ENCODE measurements at regions not wholly inside any gene's neighbourhood (a gene's known extent, or its start where the extent isn't known, plus 50 kb on each side); places are given as distances from the start of the nearest gene placed in this dataset.

DNA sequence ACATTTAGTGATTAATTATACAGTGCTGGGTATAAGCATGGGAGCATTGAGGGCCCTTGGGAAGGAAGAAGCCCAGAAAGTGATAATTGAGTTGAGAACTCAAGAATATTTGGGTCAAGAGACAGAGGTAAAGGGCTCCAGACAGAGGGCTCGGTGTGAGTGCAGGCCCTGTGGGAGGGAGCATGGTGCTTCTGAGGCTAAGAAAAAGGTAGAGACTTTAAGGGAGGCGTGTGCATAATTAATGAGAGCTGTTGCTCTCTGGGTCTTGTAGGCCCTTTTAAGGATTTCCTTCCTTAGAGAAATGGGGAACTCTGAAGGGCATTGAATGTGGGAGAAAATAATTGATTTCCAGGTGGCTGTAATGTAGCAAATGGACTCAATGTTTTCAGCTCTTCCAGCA lies 735.0 kb upstream of the POU3F3 start:
- Histone ChIP-seq H3K9ac (ENCODE audit: low read length) (no peak overlapping the region), H3K4me3 (ENCODE audit: low read length) (no peak overlapping the region), H3K36me3 (replicated peaks; ENCODE audit: insufficient read depth, low read length) (no peaks in the 10 kb centered on the region), H3K4me1 (ENCODE audit: low read length) (no peaks in the 10 kb centered on the region), H2AFZ (ENCODE audit: low read length) (no peak overlapping the region), H3K9me2 (replicated peaks; ENCODE audit: insufficient read depth, low read length) (no peaks in the 10 kb centered on the region), H3K9me3 (replicated peaks; ENCODE audit: insufficient read depth, low read length) (no peaks in the 10 kb centered on the region), H3K27ac (ENCODE audit: low read length) (no peak overlapping the region), H3K4me2 (ENCODE audit: low read depth, low read length) (no peak overlapping the region), H3F3A (ENCODE audit: insufficient read depth, low read length) (no peaks in the 10 kb centered on the region), H3K79me2 (ENCODE audit: low read length) (no peaks in the 10 kb centered on the region), H3K27me3 (replicated peaks; ENCODE audit: insufficient read depth, low read length) (no peaks in the 10 kb centered on the region), H4K20me1 (ENCODE audit: insufficient read depth, low read length) (no peaks in the 10 kb centered on the region)
- DNase-seq: no peak
- no peak for TF ChIP-seq EZH2phosphoT487 (IDR thresholded peaks at IDR 0.05; ENCODE audit: low read length)
- TF ChIP-seq, protein P1, sequence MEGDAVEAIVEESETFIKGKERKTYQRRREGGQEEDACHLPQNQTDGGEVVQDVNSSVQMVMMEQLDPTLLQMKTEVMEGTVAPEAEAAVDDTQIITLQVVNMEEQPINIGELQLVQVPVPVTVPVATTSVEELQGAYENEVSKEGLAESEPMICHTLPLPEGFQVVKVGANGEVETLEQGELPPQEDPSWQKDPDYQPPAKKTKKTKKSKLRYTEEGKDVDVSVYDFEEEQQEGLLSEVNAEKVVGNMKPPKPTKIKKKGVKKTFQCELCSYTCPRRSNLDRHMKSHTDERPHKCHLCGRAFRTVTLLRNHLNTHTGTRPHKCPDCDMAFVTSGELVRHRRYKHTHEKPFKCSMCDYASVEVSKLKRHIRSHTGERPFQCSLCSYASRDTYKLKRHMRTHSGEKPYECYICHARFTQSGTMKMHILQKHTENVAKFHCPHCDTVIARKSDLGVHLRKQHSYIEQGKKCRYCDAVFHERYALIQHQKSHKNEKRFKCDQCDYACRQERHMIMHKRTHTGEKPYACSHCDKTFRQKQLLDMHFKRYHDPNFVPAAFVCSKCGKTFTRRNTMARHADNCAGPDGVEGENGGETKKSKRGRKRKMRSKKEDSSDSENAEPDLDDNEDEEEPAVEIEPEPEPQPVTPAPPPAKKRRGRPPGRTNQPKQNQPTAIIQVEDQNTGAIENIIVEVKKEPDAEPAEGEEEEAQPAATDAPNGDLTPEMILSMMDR (IDR thresholded peaks at IDR 0.05; ENCODE audit: low read length): no peak
- TF ChIP-seq EZH2 (optimal IDR thresholded peaks at IDR 0.05; ENCODE audit: low read depth, low read length): no peak

DNA sequence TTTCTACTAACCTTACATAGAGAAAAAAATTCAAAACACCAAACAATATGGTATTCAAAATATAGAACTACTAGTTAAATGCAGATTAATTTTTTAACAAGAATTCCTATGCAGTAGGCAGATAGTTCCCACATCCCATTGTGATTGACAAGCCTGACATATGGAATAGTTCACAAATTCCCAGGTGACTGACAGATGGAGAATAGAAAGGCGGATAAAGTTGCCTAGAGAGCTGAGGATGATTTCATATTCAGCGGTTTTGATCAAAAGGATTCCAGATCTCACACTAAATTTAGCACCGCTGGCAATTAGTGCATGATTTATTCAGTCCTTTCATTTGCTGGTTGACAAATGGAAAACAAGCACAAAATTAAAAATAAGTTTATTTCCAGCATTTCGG lies 733.7 kb upstream of the POU3F3 start:
- no peak overlapping the region for H3K4me2 ChIP-seq (ENCODE audit: low read depth, low read length)
- H3K27me3 ChIP-seq (replicated peaks; ENCODE audit: insufficient read depth, low read length): no peaks in the 10 kb centered on the region
- no peak overlapping the region for H3K27ac ChIP-seq (ENCODE audit: low read length)
- H2AFZ ChIP-seq (ENCODE audit: low read length): no peak overlapping the region
- no peak for TF ChIP-seq EZH2phosphoT487 (IDR thresholded peaks at IDR 0.05; ENCODE audit: low read length)
- TF ChIP-seq, protein P1 (IDR thresholded peaks at IDR 0.05; ENCODE audit: low read length): no peak
- TF ChIP-seq EZH2 (optimal IDR thresholded peaks at IDR 0.05; ENCODE audit: low read depth, low read length): no peak
- no peaks in the 10 kb centered on the region for H3K4me1 ChIP-seq (ENCODE audit: low read length)
- H3K9me3 ChIP-seq (replicated peaks; ENCODE audit: insufficient read depth, low read length): no peaks in the 10 kb centered on the region
- no peak for DNase-seq
- no peaks in the 10 kb centered on the region for H4K20me1 ChIP-seq (ENCODE audit: insufficient read depth, low read length)
- H3K79me2 ChIP-seq (ENCODE audit: low read length): no peaks in the 10 kb centered on the region
- no peaks in the 10 kb centered on the region for H3K9me2 ChIP-seq (replicated peaks; ENCODE audit: insufficient read depth, low read length)
- H3F3A ChIP-seq (ENCODE audit: insufficient read depth, low read length): no peaks in the 10 kb centered on the region
- H3K9ac ChIP-seq (ENCODE audit: low read length): no peak overlapping the region
- no peaks in the 10 kb centered on the region for H3K36me3 ChIP-seq (replicated peaks; ENCODE audit: insufficient read depth, low read length)
- H3K4me3 ChIP-seq (ENCODE audit: low read length): no peak overlapping the region

DNA sequence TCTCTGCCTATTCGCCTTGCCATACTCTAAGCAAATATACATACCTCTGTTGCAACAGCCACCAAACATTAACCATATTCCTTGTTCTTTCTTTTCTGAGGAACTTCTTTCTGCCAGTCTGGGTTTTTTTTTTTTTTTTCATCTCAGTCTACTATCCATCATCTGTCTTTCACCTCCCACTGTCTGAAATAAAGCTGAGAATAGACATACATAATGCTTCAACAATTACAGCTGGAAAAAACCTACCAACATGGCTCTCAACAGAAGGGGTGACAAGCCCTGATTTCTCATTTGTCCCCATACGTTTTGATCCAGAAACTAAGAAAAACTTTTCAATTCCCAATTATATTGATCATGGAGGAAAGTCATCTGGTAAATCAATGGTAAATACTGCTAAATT lies 728.8 kb upstream of the POU3F3 start:
- Histone ChIP-seq H4K20me1 (ENCODE audit: insufficient read depth, low read length) (no peaks in the 10 kb centered on the region), H3K79me2 (ENCODE audit: low read length) (no peaks in the 10 kb centered on the region), H3K27me3 (replicated peaks; ENCODE audit: insufficient read depth, low read length) (no peaks in the 10 kb centered on the region), H3K9ac (ENCODE audit: low read length) (no peak overlapping the region), H3K9me3 (replicated peaks; ENCODE audit: insufficient read depth, low read length) (no peaks in the 10 kb centered on the region), H3K4me1 (ENCODE audit: low read length) (no peaks in the 10 kb centered on the region), H3K4me2 (ENCODE audit: low read depth, low read length) (no peak overlapping the region), H3K36me3 (replicated peaks; ENCODE audit: insufficient read depth, low read length) (no peaks in the 10 kb centered on the region), H3F3A (ENCODE audit: insufficient read depth, low read length) (no peaks in the 10 kb centered on the region), H3K4me3 (ENCODE audit: low read length) (no peak overlapping the region), H3K27ac (ENCODE audit: low read length) (no peak overlapping the region), H2AFZ (ENCODE audit: low read length) (no peak overlapping the region), H3K9me2 (replicated peaks; ENCODE audit: insufficient read depth, low read length) (no peaks in the 10 kb centered on the region)
- no peak for TF ChIP-seq EZH2phosphoT487 (IDR thresholded peaks at IDR 0.05; ENCODE audit: low read length)
- no peak for TF ChIP-seq EZH2 (optimal IDR thresholded peaks at IDR 0.05; ENCODE audit: low read depth, low read length)
- TF ChIP-seq, protein P1 (IDR thresholded peaks at IDR 0.05; ENCODE audit: low read length): no peak
- DNase-seq: no peak

Measured in MM.1S (cell line).